Activated B cell treated with CpG ODN at 0.5 μM for 24 hours (primary cell): ENCODE measurements at regions not wholly inside any gene's neighbourhood (a gene's known extent, or its start where the extent isn't known, plus 50 kb on each side); places are given as distances from the start of the nearest gene placed in this dataset.

Experiments used
- ATAC-seq: fragments of 200-7000 bp; cut with Tn5 transposase; one replicate; pipeline ENCODE4 v1.10.0; 2021; ENCODE audit warnings: low read depth, mild to moderate bottlenecking, moderate library complexity
- CTCF ChIA-PET: fragments of 350-600 bp; sonication (Branson Sonifier 250); formaldehyde crosslinking; loops from one replicate; lab custom pipeline; 2021; ENCODE audit warnings: antibody characterized with exemption; lab: Charles Lee
- POLR2A ChIA-PET: fragments of 350-600 bp; sonication (Branson Sonifier 250); formaldehyde crosslinking; loops from one replicate; lab custom pipeline; 2021; ENCODE audit warnings: antibody characterized with exemption; lab: Charles Lee
- DNase-seq: peaks from one replicate; pipeline ENCODE4 v3.0.0; 2022
- H3K27ac Mint-ChIP-seq: one replicate; pipeline ENCODE4 v1.8.0; 2020; ENCODE audit warnings: mixed read lengths
- H3K27me3 Mint-ChIP-seq: one replicate; pipeline ENCODE4 v1.8.0; 2021; ENCODE audit warnings: mixed read lengths
- H3K36me3 Mint-ChIP-seq: one replicate; pipeline ENCODE4 v1.8.0; 2021; ENCODE audit warnings: low read depth, mixed read lengths
- H3K4me1 Mint-ChIP-seq: one replicate; pipeline ENCODE4 v1.8.0; 2021; ENCODE audit warnings: mixed read lengths
- H3K4me3 Mint-ChIP-seq: one replicate; pipeline ENCODE4 v1.8.0; 2020; ENCODE audit warnings: mild to moderate bottlenecking, mixed read lengths
- H3K9me3 Mint-ChIP-seq: one replicate; pipeline ENCODE4 v1.8.0; 2020; ENCODE audit warnings: mixed read lengths
- intact Hi-C: fragments of 100-400 bp; cut with micrococcal nuclease; formaldehyde crosslinking; loops from one replicate; pipeline ENCODE4 v1.15.1; 2024
- TF ChIP-seq, protein P1 (sequence below): fragments of 200-600 bp; IDR thresholded peaks from one replicate; pipeline ENCODE4 v1.8.0; 2022; ENCODE audit warnings: antibody characterized with exemption, mild to moderate bottlenecking

DNA sequence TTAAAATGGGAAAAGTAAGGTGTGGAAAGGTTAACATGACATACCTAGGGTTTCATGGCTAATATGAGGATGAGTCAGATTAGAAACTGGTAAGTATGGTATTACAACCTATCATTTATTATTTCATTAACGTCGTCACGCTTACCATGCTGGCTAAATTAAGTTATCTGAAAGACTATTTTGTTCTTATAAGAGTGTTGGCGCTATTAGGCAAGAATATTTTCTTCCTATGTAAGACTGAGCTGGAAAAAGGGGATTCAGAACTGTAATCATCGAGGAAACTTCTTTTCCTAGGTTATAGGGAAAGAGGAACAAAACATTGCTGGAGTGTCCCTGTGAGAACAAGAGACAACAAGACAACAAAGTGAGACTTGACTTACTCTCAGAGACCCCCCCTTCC is 440.8 kb downstream of the KCNJ2 start:
- DNase-seq: no peak
- no peak for ATAC-seq
- intact Hi-C loops: no loop called here
- ChIA-PET POLR2A (no interaction called here), CTCF (no interaction called here)
- no peaks in the 10 kb centered on the region for H3K27me3 Mint-ChIP-seq
- no peaks in the 10 kb centered on the region for H3K4me1 Mint-ChIP-seq
- H3K36me3 Mint-ChIP-seq: no peaks in the 10 kb centered on the region
- no peak overlapping the region for H3K4me3 Mint-ChIP-seq
- TF ChIP-seq, protein P1, sequence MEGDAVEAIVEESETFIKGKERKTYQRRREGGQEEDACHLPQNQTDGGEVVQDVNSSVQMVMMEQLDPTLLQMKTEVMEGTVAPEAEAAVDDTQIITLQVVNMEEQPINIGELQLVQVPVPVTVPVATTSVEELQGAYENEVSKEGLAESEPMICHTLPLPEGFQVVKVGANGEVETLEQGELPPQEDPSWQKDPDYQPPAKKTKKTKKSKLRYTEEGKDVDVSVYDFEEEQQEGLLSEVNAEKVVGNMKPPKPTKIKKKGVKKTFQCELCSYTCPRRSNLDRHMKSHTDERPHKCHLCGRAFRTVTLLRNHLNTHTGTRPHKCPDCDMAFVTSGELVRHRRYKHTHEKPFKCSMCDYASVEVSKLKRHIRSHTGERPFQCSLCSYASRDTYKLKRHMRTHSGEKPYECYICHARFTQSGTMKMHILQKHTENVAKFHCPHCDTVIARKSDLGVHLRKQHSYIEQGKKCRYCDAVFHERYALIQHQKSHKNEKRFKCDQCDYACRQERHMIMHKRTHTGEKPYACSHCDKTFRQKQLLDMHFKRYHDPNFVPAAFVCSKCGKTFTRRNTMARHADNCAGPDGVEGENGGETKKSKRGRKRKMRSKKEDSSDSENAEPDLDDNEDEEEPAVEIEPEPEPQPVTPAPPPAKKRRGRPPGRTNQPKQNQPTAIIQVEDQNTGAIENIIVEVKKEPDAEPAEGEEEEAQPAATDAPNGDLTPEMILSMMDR: no peak
- H3K27ac Mint-ChIP-seq: no peak overlapping the region
- no peaks in the 10 kb centered on the region for H3K9me3 Mint-ChIP-seq

DNA sequence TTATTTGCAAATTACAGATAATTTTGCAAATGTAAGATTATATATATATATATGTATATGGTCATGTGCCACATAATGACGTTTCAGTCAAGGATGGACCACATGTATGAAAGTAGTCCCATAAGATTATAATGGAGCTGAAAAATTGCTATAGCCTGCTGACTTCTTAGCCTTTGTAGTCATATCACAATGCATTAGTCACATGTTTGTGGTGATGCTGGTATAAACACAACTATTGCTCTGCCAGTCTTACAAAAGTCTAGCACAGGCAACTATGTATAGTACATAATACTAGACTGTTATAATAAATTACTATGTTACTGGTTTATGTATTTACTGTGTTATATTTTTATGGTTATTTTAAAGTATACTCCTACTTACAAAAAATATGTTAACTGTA is 444.3 kb downstream of the KCNJ2 start:
- H3K27me3 Mint-ChIP-seq: no peaks in the 10 kb centered on the region
- H3K36me3 Mint-ChIP-seq: no peaks in the 10 kb centered on the region
- H3K4me1 Mint-ChIP-seq: no peaks in the 10 kb centered on the region
- CTCF ChIA-PET: no interaction called here
- intact Hi-C loops: no loop called here
- no peak for ATAC-seq
- POLR2A ChIA-PET: no interaction called here
- H3K9me3 Mint-ChIP-seq: no peaks in the 10 kb centered on the region
- no peak for DNase-seq
- TF ChIP-seq, protein P1: no peak
- H3K27ac Mint-ChIP-seq: no peak overlapping the region
- H3K4me3 Mint-ChIP-seq: no peak overlapping the region

DNA sequence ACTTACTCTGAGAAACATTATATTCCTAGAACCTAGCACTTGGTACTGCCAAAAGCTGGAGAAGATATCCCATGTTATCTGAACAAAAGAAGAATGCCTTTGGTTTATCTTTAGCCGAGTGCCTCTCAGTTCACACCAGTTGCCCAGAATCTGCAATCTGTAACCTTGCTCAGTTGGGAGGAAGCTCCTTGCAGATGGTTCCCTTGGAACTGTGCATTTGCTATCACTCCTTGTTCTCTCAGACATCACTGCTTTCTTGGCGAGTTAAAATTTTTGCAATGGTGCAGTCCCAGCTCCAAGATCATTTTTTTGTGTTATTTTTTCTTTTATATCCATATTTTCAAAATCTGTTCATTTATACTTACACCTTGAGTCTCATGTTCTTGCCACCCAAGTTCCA is 446.5 kb downstream of the KCNJ2 start:
- H3K36me3 Mint-ChIP-seq: no peaks in the 10 kb centered on the region
- intact Hi-C loops: no loop called here
- no peaks in the 10 kb centered on the region for H3K27me3 Mint-ChIP-seq
- no peak overlapping the region for H3K27ac Mint-ChIP-seq
- H3K4me1 Mint-ChIP-seq: no peaks in the 10 kb centered on the region
- no peaks in the 10 kb centered on the region for H3K9me3 Mint-ChIP-seq
- ATAC-seq (no peak), DNase-seq (no peak)
- POLR2A ChIA-PET: no interaction called here
- H3K4me3 Mint-ChIP-seq: no peak overlapping the region
- CTCF ChIA-PET: no interaction called here
- TF ChIP-seq, protein P1: no peak

DNA sequence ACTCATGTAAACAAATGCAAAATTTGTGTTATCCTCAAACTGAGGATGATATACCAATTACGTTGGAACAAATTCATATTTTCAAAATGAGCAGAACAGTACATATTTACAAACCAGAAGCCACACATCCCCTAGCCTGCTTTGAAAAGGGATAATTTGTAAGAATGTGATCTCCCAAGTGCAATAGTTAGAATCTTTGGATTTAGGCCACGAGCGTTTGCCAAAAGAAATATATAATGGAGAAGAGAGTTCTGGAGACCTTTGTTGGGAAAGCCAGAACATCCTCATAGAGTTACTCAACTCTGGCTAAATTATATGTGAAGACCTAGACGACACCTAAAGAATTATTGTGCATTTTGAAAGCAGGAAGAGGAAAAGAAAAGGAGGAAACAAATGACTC is 449.3 kb downstream of the KCNJ2 start:
- CTCF ChIA-PET: no interaction called here
- TF ChIP-seq, protein P1: no peak
- no peaks in the 10 kb centered on the region for H3K4me1 Mint-ChIP-seq

DNA sequence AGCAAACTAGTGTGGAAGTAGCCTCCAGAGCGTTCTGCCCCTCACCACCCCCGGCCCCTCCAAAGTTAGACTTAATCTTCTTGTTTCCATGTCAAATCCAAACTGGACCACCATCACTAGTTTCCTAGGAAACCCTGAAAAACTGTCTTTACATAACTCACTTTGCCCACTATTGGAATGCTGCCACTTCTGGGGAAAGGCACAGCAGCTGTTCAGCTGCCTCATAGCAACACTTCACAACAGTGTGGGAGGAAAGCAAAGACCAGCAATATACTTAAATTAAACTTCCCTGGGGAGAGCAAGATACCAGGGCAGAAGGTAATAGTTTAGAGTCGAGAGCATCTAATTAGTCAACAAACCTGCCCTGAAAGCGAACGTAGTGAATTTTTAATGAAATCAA is 452.2 kb downstream of the KCNJ2 start:
- H3K4me1 Mint-ChIP-seq: no peaks in the 10 kb centered on the region
- TF ChIP-seq, protein P1: no peak
- no peak for ATAC-seq
- H3K27me3 Mint-ChIP-seq: no peaks in the 10 kb centered on the region
- CTCF ChIA-PET: no interaction called here
- POLR2A ChIA-PET: no interaction called here
- no peaks in the 10 kb centered on the region for H3K9me3 Mint-ChIP-seq
- no peak overlapping the region for H3K4me3 Mint-ChIP-seq
- intact Hi-C loops: loop anchor here (10.0 kb wide), 1 partner anchor 1057 kb away; no protein-coding TSS in a partner anchor
- no peak overlapping the region for H3K27ac Mint-ChIP-seq
- H3K36me3 Mint-ChIP-seq: no peaks in the 10 kb centered on the region
- no peak for DNase-seq

More for the DNA sequence above, 449.3 kb downstream of the KCNJ2 start:
- DNase-seq (no peak), ATAC-seq (no peak)
- Mint-ChIP-seq H3K9me3 (no peaks in the 10 kb centered on the region), H3K4me3 (no peak overlapping the region), H3K27me3 (no peaks in the 10 kb centered on the region), H3K36me3 (no peaks in the 10 kb centered on the region), H3K27ac (no peak overlapping the region)
- POLR2A ChIA-PET: no interaction called here
- intact Hi-C loops: no loop called here
